PC-9 (cell line): ENCODE measurements at regions not wholly inside any gene's neighbourhood (a gene's known extent, or its start where the extent isn't known, plus 50 kb on each side); places are given as distances from the start of the nearest gene placed in this dataset.

ENCODE experiments used
- CTCF ChIP-seq: fragments of 200-600 bp; sonication (generic); conservative IDR thresholded peaks from 2 replicates; pipeline ENCODE4 v1.6.1; 2017; ENCODE audit warnings: mixed run types, antibody characterized with exemption, mild to moderate bottlenecking, moderate library complexity
- EZH2 ChIP-seq: fragments of 200-600 bp; sonication (generic); IDR thresholded peaks from 2 replicates; pipeline ENCODE4 v1.8.0; 2017; ENCODE audit warnings: antibody characterized with exemption, low read depth

GRCh38 chr3:174598885-174599439 is 260.2 kb upstream of the NAALADL2 start:
- TF ChIP-seq CTCF, result no peak
- TF ChIP-seq EZH2, result no peak
